Endothelial cell of umbilical vein (primary cell): ENCODE measurements at regions not wholly inside any gene's neighbourhood (a gene's known extent, or its start where the extent isn't known, plus 50 kb on each side); places are given as distances from the start of the nearest gene placed in this dataset.

Experiments used
- BruUV-seq: library from RNA; stranded (reverse); fragments of 400-500 nt; replicated peaks from 2 replicates; lab custom pipeline; 2021; lab: Mats Ljungman, UMichigan
- CTCF ChIA-PET: fragments of 300-600, 350-600 bp; sonication (Branson Sonifier 250); formaldehyde crosslinking; loops from one replicate; lab custom pipeline; 2021; ENCODE audit warnings: antibody characterized with exemption, inconsistent platforms; lab: Charles Lee
- POLR2A ChIA-PET: fragments of 300-600, 350-600 bp; sonication (Branson Sonifier 250); formaldehyde crosslinking; loops from one replicate; lab custom pipeline; 2021; ENCODE audit warnings: antibody characterized with exemption, inconsistent platforms; lab: Charles Lee
- DNase-seq: peaks from one replicate; pipeline ENCODE4 v3.0.0-alpha.2; 2011; ENCODE audit warnings: low read depth, low spot score
- FAIRE-seq: peaks from 2 replicates; lab custom pipeline; 2011; peaks lifted over from hg19 to GRCh38; lab: Jason Lieb, UNC
- H2AFZ ChIP-seq: 2 replicates; pipeline ENCODE4 v1.6.0; 2012; ENCODE audit warnings: low read depth, low read length, control low read depth, inconsistent platforms
- H3K27ac ChIP-seq: 2 replicates; pipeline ENCODE4 v1.5.1; 2011; ENCODE audit warnings: low read depth, mild to moderate bottlenecking, control low read depth, low read length, moderate library complexity; ENCODE audit not compliant: insufficient read depth
- H3K27me3 ChIP-seq, 2 experiments: 2 replicates each; pipeline versions ENCODE4 v1.6.0 to v1.6.1; 2011; ENCODE audit warnings: low read length in 2 of 2, mixed read lengths in 1 of 2; ENCODE audit not compliant: control insufficient read depth in 2 of 2, insufficient read depth in 2 of 2
- H3K36me3 ChIP-seq, 2 experiments: 2 replicates in 1 of 2; 3 replicates in 1 of 2; pipeline ENCODE4 v1.5.1; 2011; ENCODE audit warnings: low read length in 2 of 2, mild to moderate bottlenecking in 1 of 2, moderate library complexity in 1 of 2; ENCODE audit not compliant: control insufficient read depth in 2 of 2, insufficient read depth in 2 of 2; ENCODE audit errors: extremely low read depth in 1 of 2
- H3K4me1 ChIP-seq: 3 replicates; pipeline ENCODE4 v1.5.1; 2011; ENCODE audit warnings: mild to moderate bottlenecking, low read length; ENCODE audit not compliant: control insufficient read depth, insufficient read depth; ENCODE audit errors: extremely low read depth
- H3K4me2 ChIP-seq: 2 replicates; pipeline ENCODE4 v1.6.1; 2011; ENCODE audit warnings: low read length, control low read depth, mixed read lengths; ENCODE audit not compliant: insufficient read depth
- H3K4me3 ChIP-seq, 3 experiments: fragments of 200-600 bp in 1 of 3; sonication (generic), shearing (Covaris generic) in 1 of 3; replicated peaks in 1 of 3; 2 replicates each; pipeline ENCODE4 v1.5.1; 2011 to 2016; ENCODE audit warnings: control low read depth in 3 of 3, low read length in 3 of 3, mild to moderate bottlenecking in 2 of 3, inconsistent platforms in 1 of 3, low read depth in 1 of 3, moderate library complexity in 1 of 3; ENCODE audit not compliant: insufficient read depth in 1 of 3
- H3K79me2 ChIP-seq: 2 replicates; pipeline ENCODE4 v1.6.0; 2012; ENCODE audit warnings: low read length, inconsistent platforms; ENCODE audit not compliant: control insufficient read depth, insufficient read depth
- H3K9ac ChIP-seq: replicated peaks from 2 replicates; pipeline ENCODE3; 2011; ENCODE audit warnings: low read length, control low read depth; ENCODE audit not compliant: insufficient read depth; ENCODE audit errors: extremely low read depth
- H3K9me1 ChIP-seq: replicated peaks from 3 replicates; pipeline ENCODE4 v1.6.0; 2011; ENCODE audit warnings: mild to moderate bottlenecking, low read length; ENCODE audit not compliant: control insufficient read depth, insufficient read depth; ENCODE audit errors: extremely low read depth
- H3K9me3 ChIP-seq: replicated peaks from 2 replicates; pipeline ENCODE4 v1.5.1; 2012; ENCODE audit warnings: low read length, inconsistent platforms; ENCODE audit not compliant: control insufficient read depth, insufficient read depth
- H4K20me1 ChIP-seq: replicated peaks from 2 replicates; pipeline ENCODE3; 2011; ENCODE audit warnings: mild to moderate bottlenecking, low read length; ENCODE audit not compliant: control insufficient read depth, insufficient read depth; ENCODE audit errors: extremely low read depth
- EZH2 ChIP-seq: IDR thresholded peaks from 2 replicates; pipeline ENCODE4 v1.6.1; 2012; ENCODE audit warnings: borderline replicate concordance, low read depth, mild to moderate bottlenecking, moderate library complexity, low read length, inconsistent platforms; ENCODE audit not compliant: severe bottlenecking
- FOS ChIP-seq: IDR thresholded peaks from 2 replicates; pipeline ENCODE4 v1.6.1; 2011; ENCODE audit warnings: mild to moderate bottlenecking, low read length, moderate library complexity, borderline replicate concordance; ENCODE audit not compliant: insufficient read depth
- GATA2 ChIP-seq: IDR thresholded peaks from 2 replicates; pipeline ENCODE4 v1.7.0; 2011; ENCODE audit warnings: low read depth, mild to moderate bottlenecking, moderate library complexity, mixed read lengths, low read length; ENCODE audit not compliant: insufficient read length, insufficient read depth
- JUN ChIP-seq: IDR thresholded peaks from 2 replicates; pipeline ENCODE4 v1.6.1; 2011; ENCODE audit warnings: borderline replicate concordance, low read depth; ENCODE audit not compliant: insufficient read length, insufficient read depth
- MYC ChIP-seq: IDR thresholded peaks from one replicate; pipeline ENCODE4 v1.6.1; 2011; ENCODE audit warnings: mild to moderate bottlenecking, low read depth, low read length
- POLR2A ChIP-seq: IDR thresholded peaks from 2 replicates; pipeline ENCODE4 v1.6.1; 2012; ENCODE audit warnings: low read depth, mild to moderate bottlenecking, control low read depth, low read length
- POLR2AphosphoS5 ChIP-seq: IDR thresholded peaks from 2 replicates; pipeline ENCODE4 v1.6.1; 2012; ENCODE audit warnings: low read depth, mild to moderate bottlenecking, control low read depth, low read length, moderate library complexity; ENCODE audit not compliant: insufficient read depth
- dilution Hi-C: fragments of 300-500 bp; cut with MboI; formaldehyde crosslinking; loops from one replicate; pipeline ENCODE4 v1.15.0; 2019; ENCODE audit warnings: low sequenced_read_pairs; ENCODE audit not compliant: extremely low pct_ligation_motif_present
- intact Hi-C: fragments of 100-400 bp; cut with micrococcal nuclease; formaldehyde crosslinking; loops from one replicate; pipeline ENCODE4 v1.10.0; 2022
- TF ChIP-seq, protein P1 (sequence below), 2 donors: IDR thresholded peaks; 1 replicate in 1 of 2; 2 replicates in 1 of 2; pipeline ENCODE4 v1.5.1; 2011; ENCODE audit warnings: low read length in 2 of 2, mild to moderate bottlenecking in 2 of 2, moderate library complexity in 2 of 2, control low read depth in 1 of 2, inconsistent platforms in 1 of 2, low read depth in 1 of 2; ENCODE audit not compliant: insufficient read depth in 1 of 2; ENCODE audit errors: extremely low read depth in 1 of 2
- TF ChIP-seq, protein P2 (sequence below): IDR thresholded peaks from 2 replicates; pipeline ENCODE4 v1.6.1; 2011; ENCODE audit not compliant: insufficient read depth, insufficient read length

DNA sequence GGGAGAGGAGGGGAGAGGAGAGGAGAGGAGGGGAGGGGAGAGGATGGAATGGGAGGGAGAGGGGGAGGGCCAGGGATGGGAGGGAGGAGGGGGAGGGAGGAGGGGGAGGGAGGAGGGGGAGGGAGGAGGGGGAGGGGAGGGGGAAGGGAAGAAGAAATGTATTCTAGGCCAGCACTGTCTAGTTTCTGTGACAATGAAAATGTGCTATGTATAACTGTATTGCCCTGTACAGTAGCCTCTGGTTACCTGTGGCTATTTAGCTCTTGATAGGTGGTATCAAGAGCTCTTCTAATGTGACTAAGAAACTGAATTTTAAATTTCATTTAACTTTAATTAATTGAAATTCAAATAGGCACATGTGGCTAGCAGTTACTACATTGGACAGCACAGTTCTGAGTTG is 143.1 kb downstream of the BTC start:
- ChIA-PET POLR2A (no interaction called here), CTCF (no interaction called here)
- no peaks in the 10 kb centered on the region for H3K27me3 ChIP-seq
- no peak overlapping the region for H3K4me3 ChIP-seq
- H3K36me3 ChIP-seq = no peaks in the 10 kb centered on the region
- dilution Hi-C loops (no loop called here), intact Hi-C loops (no loop called here)
- FAIRE-seq (no peak), DNase-seq (no peak)
- no peak overlapping the region for H3K4me2 ChIP-seq
- no peaks in the 10 kb centered on the region for H3K4me1 ChIP-seq
- TF ChIP-seq FOS (no peak), MYC (no peak), POLR2AphosphoS5 (no peak), EZH2 (no peak), JUN (no peak), POLR2A (no peak), GATA2 (no peak)
- TF ChIP-seq, protein P1, sequence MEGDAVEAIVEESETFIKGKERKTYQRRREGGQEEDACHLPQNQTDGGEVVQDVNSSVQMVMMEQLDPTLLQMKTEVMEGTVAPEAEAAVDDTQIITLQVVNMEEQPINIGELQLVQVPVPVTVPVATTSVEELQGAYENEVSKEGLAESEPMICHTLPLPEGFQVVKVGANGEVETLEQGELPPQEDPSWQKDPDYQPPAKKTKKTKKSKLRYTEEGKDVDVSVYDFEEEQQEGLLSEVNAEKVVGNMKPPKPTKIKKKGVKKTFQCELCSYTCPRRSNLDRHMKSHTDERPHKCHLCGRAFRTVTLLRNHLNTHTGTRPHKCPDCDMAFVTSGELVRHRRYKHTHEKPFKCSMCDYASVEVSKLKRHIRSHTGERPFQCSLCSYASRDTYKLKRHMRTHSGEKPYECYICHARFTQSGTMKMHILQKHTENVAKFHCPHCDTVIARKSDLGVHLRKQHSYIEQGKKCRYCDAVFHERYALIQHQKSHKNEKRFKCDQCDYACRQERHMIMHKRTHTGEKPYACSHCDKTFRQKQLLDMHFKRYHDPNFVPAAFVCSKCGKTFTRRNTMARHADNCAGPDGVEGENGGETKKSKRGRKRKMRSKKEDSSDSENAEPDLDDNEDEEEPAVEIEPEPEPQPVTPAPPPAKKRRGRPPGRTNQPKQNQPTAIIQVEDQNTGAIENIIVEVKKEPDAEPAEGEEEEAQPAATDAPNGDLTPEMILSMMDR (IDR thresholded peaks at IDR 0.05; ENCODE audit: extremely low read depth in 1 of 2, insufficient read depth in 1 of 2, low read depth in 1 of 2, low read length in 2 of 2) = no peak
- TF ChIP-seq, protein P2, sequence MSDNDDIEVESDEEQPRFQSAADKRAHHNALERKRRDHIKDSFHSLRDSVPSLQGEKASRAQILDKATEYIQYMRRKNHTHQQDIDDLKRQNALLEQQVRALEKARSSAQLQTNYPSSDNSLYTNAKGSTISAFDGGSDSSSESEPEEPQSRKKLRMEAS = no peak
- no peaks in the 10 kb centered on the region for H3K9me3 ChIP-seq
- H3K79me2 ChIP-seq = no peaks in the 10 kb centered on the region
- H3K27ac ChIP-seq = no peak overlapping the region
- H2AFZ ChIP-seq = no peak overlapping the region
- no TSS peak for BruUV-seq
- H3K9me1 ChIP-seq = no peaks in the 10 kb centered on the region
- no peaks in the 10 kb centered on the region for H4K20me1 ChIP-seq
- H3K9ac ChIP-seq = no peak overlapping the region
